ENCODE measurements at regions not wholly inside any gene's neighbourhood (a gene's known extent, or its start where the extent isn't known, plus 50 kb on each side); places are given as distances from the start of the nearest gene placed in this dataset.

GRCh38 chr7:106177738-106178592, 65.9 kb upstream of the SYPL1 start:
- TF ChIP-seq EZH2 (IDR thresholded peaks at IDR 0.05; ENCODE audit: borderline replicate concordance, low read length), result no peak
- TF ChIP-seq, protein P1, sequence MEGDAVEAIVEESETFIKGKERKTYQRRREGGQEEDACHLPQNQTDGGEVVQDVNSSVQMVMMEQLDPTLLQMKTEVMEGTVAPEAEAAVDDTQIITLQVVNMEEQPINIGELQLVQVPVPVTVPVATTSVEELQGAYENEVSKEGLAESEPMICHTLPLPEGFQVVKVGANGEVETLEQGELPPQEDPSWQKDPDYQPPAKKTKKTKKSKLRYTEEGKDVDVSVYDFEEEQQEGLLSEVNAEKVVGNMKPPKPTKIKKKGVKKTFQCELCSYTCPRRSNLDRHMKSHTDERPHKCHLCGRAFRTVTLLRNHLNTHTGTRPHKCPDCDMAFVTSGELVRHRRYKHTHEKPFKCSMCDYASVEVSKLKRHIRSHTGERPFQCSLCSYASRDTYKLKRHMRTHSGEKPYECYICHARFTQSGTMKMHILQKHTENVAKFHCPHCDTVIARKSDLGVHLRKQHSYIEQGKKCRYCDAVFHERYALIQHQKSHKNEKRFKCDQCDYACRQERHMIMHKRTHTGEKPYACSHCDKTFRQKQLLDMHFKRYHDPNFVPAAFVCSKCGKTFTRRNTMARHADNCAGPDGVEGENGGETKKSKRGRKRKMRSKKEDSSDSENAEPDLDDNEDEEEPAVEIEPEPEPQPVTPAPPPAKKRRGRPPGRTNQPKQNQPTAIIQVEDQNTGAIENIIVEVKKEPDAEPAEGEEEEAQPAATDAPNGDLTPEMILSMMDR (conservative IDR thresholded peaks at IDR 0.05 in 1 of 2, IDR thresholded peaks at IDR 0.05 in 1 of 2; ENCODE audit: extremely low read depth in 1 of 2, insufficient read depth in 1 of 2, low read depth in 1 of 2, low read length in 2 of 2), result no peak

Measured in mammary epithelial cell (primary cell).